ENCODE measurements at regions not wholly inside any gene's neighbourhood (a gene's known extent, or its start where the extent isn't known, plus 50 kb on each side); places are given as distances from the start of the nearest gene placed in this dataset.

GRCh38 chr4:158025131-158025530 lies 147.7 kb downstream of the GASK1B start:
- Mint-ChIP-seq H3K27ac (no peak overlapping the region), H3K9me3 (peaks cover 12% of the 10 kb centered on the region), H3K27me3 (peaks cover 11% of the 10 kb centered on the region), H3K4me3 (no peak overlapping the region), H3K36me3 (peaks cover 9% of the 10 kb centered on the region), H3K4me1 (ENCODE audit: unreplicated experiment) (peaks cover 12% of the 10 kb centered on the region)
- TF ChIP-seq, protein P1, sequence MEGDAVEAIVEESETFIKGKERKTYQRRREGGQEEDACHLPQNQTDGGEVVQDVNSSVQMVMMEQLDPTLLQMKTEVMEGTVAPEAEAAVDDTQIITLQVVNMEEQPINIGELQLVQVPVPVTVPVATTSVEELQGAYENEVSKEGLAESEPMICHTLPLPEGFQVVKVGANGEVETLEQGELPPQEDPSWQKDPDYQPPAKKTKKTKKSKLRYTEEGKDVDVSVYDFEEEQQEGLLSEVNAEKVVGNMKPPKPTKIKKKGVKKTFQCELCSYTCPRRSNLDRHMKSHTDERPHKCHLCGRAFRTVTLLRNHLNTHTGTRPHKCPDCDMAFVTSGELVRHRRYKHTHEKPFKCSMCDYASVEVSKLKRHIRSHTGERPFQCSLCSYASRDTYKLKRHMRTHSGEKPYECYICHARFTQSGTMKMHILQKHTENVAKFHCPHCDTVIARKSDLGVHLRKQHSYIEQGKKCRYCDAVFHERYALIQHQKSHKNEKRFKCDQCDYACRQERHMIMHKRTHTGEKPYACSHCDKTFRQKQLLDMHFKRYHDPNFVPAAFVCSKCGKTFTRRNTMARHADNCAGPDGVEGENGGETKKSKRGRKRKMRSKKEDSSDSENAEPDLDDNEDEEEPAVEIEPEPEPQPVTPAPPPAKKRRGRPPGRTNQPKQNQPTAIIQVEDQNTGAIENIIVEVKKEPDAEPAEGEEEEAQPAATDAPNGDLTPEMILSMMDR (conservative IDR thresholded peaks at IDR 0.05): no peak
- no peak for DNase-seq (ENCODE audit: extremely low spot score, unreplicated experiment)

DNA sequence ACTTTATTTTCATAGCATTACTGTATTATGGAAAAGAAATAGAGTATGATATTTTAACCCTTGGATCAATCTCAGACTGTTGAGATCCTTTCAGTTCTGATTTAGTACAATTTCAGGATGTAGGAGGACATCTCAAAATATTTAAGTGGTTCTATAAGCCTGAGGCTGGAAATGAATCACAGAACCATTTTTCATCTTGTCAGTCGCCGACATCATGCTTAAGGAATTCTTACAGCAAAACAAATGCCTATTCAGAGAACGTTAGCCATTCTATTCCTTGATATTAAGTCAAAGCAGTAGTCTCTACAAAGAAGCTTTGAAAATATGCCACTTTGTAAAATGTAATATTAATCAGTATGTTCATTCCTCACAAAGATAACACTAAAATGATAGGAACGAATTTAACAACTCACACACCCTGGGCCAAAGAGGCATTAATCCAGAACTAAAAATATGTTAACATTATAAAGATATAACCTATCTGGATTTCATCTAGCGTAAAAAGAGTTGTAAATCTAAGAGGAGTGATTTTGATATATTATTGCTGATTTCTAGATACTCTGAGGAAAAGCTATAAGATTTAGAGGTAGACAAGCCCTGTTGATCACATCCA lies 152.0 kb downstream of the GASK1B start:
- no peak overlapping the region for H3K4me3 Mint-ChIP-seq
- peak overlapping the region; percentile 65 for H3K27ac Mint-ChIP-seq
- peaks cover 19% of the 10 kb centered on the region for H3K27me3 Mint-ChIP-seq

DNA sequence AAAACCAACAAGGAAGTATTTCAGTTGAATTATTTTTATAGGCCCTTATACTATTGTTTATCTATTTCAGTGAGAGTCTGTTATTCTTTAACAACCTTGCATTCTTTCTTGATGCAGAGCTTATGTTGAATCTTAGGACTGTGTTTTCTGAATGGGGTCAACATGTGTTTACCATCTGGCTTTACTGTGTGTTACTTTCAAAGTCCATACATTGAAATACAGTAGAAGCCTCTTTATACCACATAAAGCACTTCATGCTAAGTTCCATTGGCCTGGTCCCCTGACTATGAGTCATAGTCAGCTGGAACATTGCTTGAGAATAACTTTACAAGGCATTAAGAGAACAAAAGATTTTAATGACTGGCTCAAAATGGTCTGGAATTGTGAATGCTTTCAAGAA lies 152.6 kb downstream of the GASK1B start:
- Mint-ChIP-seq H3K4me3 (peak overlapping the region; percentile 2), H3K27ac (peak overlapping the region; percentile 65), H3K36me3 (peaks cover 3% of the 10 kb centered on the region), H3K4me1 (ENCODE audit: unreplicated experiment) (peaks cover 35% of the 10 kb centered on the region), H3K27me3 (peaks cover 19% of the 10 kb centered on the region), H3K9me3 (no peaks in the 10 kb centered on the region)
- TF ChIP-seq, protein P1 (conservative IDR thresholded peaks at IDR 0.05): no peak
- no peak for DNase-seq (ENCODE audit: extremely low spot score, unreplicated experiment)

More for the DNA sequence above, 152.0 kb downstream of the GASK1B start:
- DNase-seq (ENCODE audit: extremely low spot score, unreplicated experiment): no peak
- H3K36me3 Mint-ChIP-seq: peaks cover 3% of the 10 kb centered on the region
- TF ChIP-seq, protein P1 (conservative IDR thresholded peaks at IDR 0.05): no peak
- H3K4me1 Mint-ChIP-seq (ENCODE audit: unreplicated experiment): peaks cover 35% of the 10 kb centered on the region
- no peaks in the 10 kb centered on the region for H3K9me3 Mint-ChIP-seq

GRCh38 chr4:158018831-158019230 lies 154.0 kb downstream of the GASK1B start:
- H3K36me3 Mint-ChIP-seq: peaks cover 3% of the 10 kb centered on the region
- no peaks in the 10 kb centered on the region for H3K9me3 Mint-ChIP-seq
- TF ChIP-seq, protein P1 (conservative IDR thresholded peaks at IDR 0.05): no peak
- no peak overlapping the region for H3K27ac Mint-ChIP-seq
- no peak overlapping the region for H3K4me3 Mint-ChIP-seq
- H3K4me1 Mint-ChIP-seq (ENCODE audit: unreplicated experiment): peaks cover 35% of the 10 kb centered on the region
- no peak for DNase-seq (ENCODE audit: extremely low spot score, unreplicated experiment)
- peaks cover 13% of the 10 kb centered on the region for H3K27me3 Mint-ChIP-seq

DNA sequence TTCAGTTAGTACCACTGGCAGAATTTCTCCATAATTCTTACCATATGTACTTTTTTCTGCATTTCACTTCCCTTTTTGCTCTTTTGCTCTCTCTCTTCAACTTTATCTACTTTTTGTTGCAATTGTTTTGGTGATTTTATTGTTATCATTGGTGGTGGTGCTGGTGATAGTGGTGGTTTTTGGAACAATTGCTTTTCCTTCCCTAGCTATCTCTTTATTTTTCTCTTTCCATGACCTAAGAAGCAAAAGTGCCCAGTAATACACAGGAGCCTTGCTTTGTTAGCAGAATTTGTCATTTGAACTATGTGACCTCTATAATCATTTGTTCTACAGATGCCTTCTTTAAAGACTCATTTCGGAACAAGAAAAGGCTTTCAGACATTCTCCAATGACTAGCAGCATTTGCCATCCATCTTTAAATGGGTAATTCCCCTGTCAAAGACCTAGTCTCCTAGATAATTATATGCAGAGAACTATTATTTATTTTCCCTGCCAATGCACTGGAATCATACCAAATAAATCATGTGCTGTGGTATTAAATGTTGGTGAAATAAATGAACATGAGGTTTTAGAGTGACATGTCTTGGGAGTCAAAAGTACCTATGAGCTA lies 154.5 kb downstream of the GASK1B start:
- H3K27ac Mint-ChIP-seq: peak overlapping the region; percentile 14
- peak overlapping the region; percentile 22 for H3K4me3 Mint-ChIP-seq
- TF ChIP-seq, protein P1 (conservative IDR thresholded peaks at IDR 0.05): no peak
- no peak for DNase-seq (ENCODE audit: extremely low spot score, unreplicated experiment)
- H3K9me3 Mint-ChIP-seq: no peaks in the 10 kb centered on the region
- peaks cover 38% of the 10 kb centered on the region for H3K4me1 Mint-ChIP-seq (ENCODE audit: unreplicated experiment)
- H3K36me3 Mint-ChIP-seq: no peaks in the 10 kb centered on the region
- H3K27me3 Mint-ChIP-seq: peaks cover 8% of the 10 kb centered on the region
